Left ventricle myocardium inferior (tissue), 1 donor: ENCODE measurements at regions not wholly inside any gene's neighbourhood (a gene's known extent, or its start where the extent isn't known, plus 50 kb on each side); places are given as distances from the start of the nearest gene placed in this dataset.

Source experiments
- DNase-seq: peaks from one replicate; pipeline ENCODE4 v3.0.0-alpha.2; 2020
- H3K27ac ChIP-seq: fragments of 200-600 bp; replicated peaks from 2 replicates; pipeline ENCODE4 v1.8.0; 2021
- H3K27me3 ChIP-seq: fragments of 200-600 bp; 2 replicates; pipeline ENCODE4 v1.8.0; 2021; ENCODE audit warnings: low read depth
- H3K36me3 ChIP-seq: fragments of 200-600 bp; 2 replicates; pipeline ENCODE4 v1.8.0; 2021
- H3K4me1 ChIP-seq: fragments of 200-600 bp; 2 replicates; pipeline ENCODE4 v1.8.0; 2021
- H3K4me3 ChIP-seq: fragments of 200-600 bp; 2 replicates; pipeline ENCODE4 v1.8.0; 2021; ENCODE audit warnings: mild to moderate bottlenecking, moderate library complexity
- H3K9me3 ChIP-seq: fragments of 200-600 bp; replicated peaks from 2 replicates; pipeline ENCODE4 v1.8.0; 2021
- CTCF ChIP-seq: fragments of 200-600 bp; IDR thresholded peaks from 2 replicates; pipeline ENCODE4 v1.8.0; 2021; ENCODE audit warnings: antibody characterized with exemption, mild to moderate bottlenecking, borderline replicate concordance
- intact Hi-C: fragments of 100-400 bp; cut with micrococcal nuclease; formaldehyde crosslinking; loops from one replicate; pipeline ENCODE4 v1.11.0; 2022
- donor health status: DM: no; HTN: yes; CAD: no; lungs with severe emphysema.

DNA sequence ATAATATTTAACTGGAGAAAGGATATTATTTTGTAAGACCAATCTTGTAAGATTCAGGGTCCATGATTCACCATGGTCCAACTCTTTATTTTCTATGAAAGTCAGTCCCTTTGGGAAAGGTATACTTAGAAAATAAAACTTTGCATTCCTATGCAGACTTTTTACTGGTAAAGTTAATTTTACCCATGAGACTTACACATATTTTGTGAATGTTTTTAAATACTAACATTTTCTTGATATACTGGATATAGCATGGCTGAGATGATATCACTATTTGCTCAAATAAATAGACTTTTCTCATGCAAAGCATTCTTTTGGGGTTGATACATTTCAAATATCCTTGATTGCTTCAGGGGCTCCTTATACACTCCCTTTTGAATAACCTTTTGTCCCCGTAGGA, 512.1 kb downstream of the MAN2A1 start:
- no peak overlapping the region for H3K4me3 ChIP-seq
- no peak overlapping the region for H3K27ac ChIP-seq
- no peak for TF ChIP-seq CTCF
- no peaks in the 10 kb centered on the region for H3K27me3 ChIP-seq
- DNase-seq: no peak
- H3K36me3 ChIP-seq: no peaks in the 10 kb centered on the region
- peaks cover 18% of the 10 kb centered on the region for H3K9me3 ChIP-seq
- intact Hi-C loops: no loop called here
- no peaks in the 10 kb centered on the region for H3K4me1 ChIP-seq

GRCh38 chr5:110203661-110204060, 513.9 kb downstream of the MAN2A1 start:
- Histone ChIP-seq H3K4me1 (no peaks in the 10 kb centered on the region), H3K4me3 (no peak overlapping the region), H3K36me3 (no peaks in the 10 kb centered on the region), H3K27me3 (no peaks in the 10 kb centered on the region), H3K27ac (no peak overlapping the region), H3K9me3 (peaks cover 23% of the 10 kb centered on the region)
- DNase-seq: no peak
- TF ChIP-seq CTCF: no peak
- intact Hi-C loops: no loop called here

DNA sequence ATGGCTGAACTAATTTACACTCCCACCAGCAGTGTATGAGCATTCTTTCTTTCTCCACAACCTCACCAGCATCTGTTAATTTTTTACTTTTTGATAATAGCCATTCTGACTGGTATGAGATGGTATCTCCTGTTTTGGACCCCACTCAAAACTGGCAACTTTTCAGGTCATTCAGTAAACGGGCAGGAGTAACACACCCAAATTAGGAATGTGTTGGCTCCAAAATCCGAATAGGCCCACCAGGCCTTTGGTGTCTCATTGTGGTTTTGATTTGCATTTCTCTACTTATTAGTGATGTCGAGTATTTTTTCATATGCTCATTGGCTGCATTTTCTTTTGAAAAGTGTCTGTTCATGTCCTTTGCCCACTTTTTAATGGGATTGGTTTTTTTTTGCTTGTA, 517.1 kb downstream of the TMEM232 start:
- Histone ChIP-seq H3K9me3 (peaks cover 33% of the 10 kb centered on the region), H3K4me1 (no peaks in the 10 kb centered on the region), H3K27ac (no peak overlapping the region), H3K4me3 (no peak overlapping the region), H3K36me3 (no peaks in the 10 kb centered on the region), H3K27me3 (no peaks in the 10 kb centered on the region)
- no peak for TF ChIP-seq CTCF
- intact Hi-C loops: no loop called here
- DNase-seq: no peak

GRCh38 chr5:110218981-110219380, 507.5 kb downstream of the TMEM232 start:
- Histone ChIP-seq H3K4me3 (no peak overlapping the region), H3K9me3 (peaks cover 92% of the 10 kb centered on the region), H3K36me3 (no peaks in the 10 kb centered on the region), H3K4me1 (no peaks in the 10 kb centered on the region), H3K27me3 (no peaks in the 10 kb centered on the region), H3K27ac (no peak overlapping the region)
- intact Hi-C loops: no loop called here
- TF ChIP-seq CTCF: no peak
- DNase-seq: no peak

GRCh38 chr5:110219769-110220168, 506.7 kb downstream of the TMEM232 start:
- DNase-seq: no peak
- intact Hi-C loops: no loop called here
- peaks cover 95% of the 10 kb centered on the region for H3K9me3 ChIP-seq
- no peak overlapping the region for H3K27ac ChIP-seq
- no peak for TF ChIP-seq CTCF
- H3K4me3 ChIP-seq: no peak overlapping the region
- H3K36me3 ChIP-seq: no peaks in the 10 kb centered on the region
- no peaks in the 10 kb centered on the region for H3K27me3 ChIP-seq
- H3K4me1 ChIP-seq: no peaks in the 10 kb centered on the region

- H3K36me3 ChIP-seq: no peaks in the 10 kb centered on the region
- no peak overlapping the region for H3K27ac ChIP-seq
- TF ChIP-seq CTCF: no peak
- no peaks in the 10 kb centered on the region for H3K27me3 ChIP-seq
- no peak overlapping the region for H3K4me3 ChIP-seq
- no peaks in the 10 kb centered on the region for H3K4me1 ChIP-seq
- no peak for DNase-seq
- peaks cover 95% of the 10 kb centered on the region for H3K9me3 ChIP-seq
- intact Hi-C loops: no loop called here
Observed at GRCh38 chr5:110221036-110221435, 505.4 kb downstream of the TMEM232 start.
